ENCODE measurements at regions not wholly inside any gene's neighbourhood (a gene's known extent, or its start where the extent isn't known, plus 50 kb on each side); places are given as distances from the start of the nearest gene placed in this dataset.

GRCh38 chr1:79877086-79877485 lies 870.6 kb upstream of the ADGRL4 start:
- Histone ChIP-seq H3K27me3 (ENCODE audit: control insufficient read depth, insufficient read depth, low read length, poor library complexity, severe bottlenecking) (no peaks in the 10 kb centered on the region), H3K36me3 (ENCODE audit: control insufficient read depth, insufficient read depth, low read length) (no peaks in the 10 kb centered on the region), H3K9me3 (ENCODE audit: control insufficient read depth, low read length) (no peaks in the 10 kb centered on the region), H3K27ac (ENCODE audit: insufficient read depth, low read depth, low read length, poor library complexity, severe bottlenecking) (no peak overlapping the region), H3K4me3 (ENCODE audit: insufficient read depth, low read depth, low read length) (no peak overlapping the region), H3K4me1 (ENCODE audit: control insufficient read depth, insufficient read depth, low read length) (no peaks in the 10 kb centered on the region)
- 100% methylated on average over 2 of the region's 2 CpGs; no CpG with 5 or more reads in 1 of the 2 experiments for WGBS, 2 experiments

DNA sequence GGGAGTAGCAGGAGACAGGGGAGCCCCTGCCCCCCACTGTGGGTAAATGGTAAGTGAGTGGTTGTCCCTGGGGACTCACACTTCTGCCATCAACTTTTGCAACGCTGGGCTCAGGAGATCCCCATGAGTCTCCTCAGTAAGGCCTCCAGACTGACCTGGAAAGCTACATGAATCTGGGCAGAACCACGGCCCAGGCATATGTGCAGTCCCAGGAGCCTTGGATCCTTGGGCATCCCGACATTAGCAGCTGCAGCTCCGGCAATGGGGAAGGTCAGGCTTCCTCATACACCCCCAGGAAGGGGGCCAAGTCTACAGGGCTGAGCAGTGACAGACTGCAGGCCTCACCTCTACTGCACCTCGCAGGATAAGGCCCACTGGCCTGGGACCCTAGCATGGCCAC lies 868.7 kb upstream of the ADGRL4 start:
- no peaks in the 10 kb centered on the region for H3K4me1 ChIP-seq (ENCODE audit: control insufficient read depth, insufficient read depth, low read length)
- no peak overlapping the region for H3K27ac ChIP-seq (ENCODE audit: insufficient read depth, low read depth, low read length, poor library complexity, severe bottlenecking)
- WGBS, 2 experiments, result 95% methylated on average over 5 of the region's 5 CpGs
- no peaks in the 10 kb centered on the region for H3K27me3 ChIP-seq (ENCODE audit: control insufficient read depth, insufficient read depth, low read length, poor library complexity, severe bottlenecking)
- no peaks in the 10 kb centered on the region for H3K9me3 ChIP-seq (ENCODE audit: control insufficient read depth, low read length)
- no peaks in the 10 kb centered on the region for H3K36me3 ChIP-seq (ENCODE audit: control insufficient read depth, insufficient read depth, low read length)
- H3K4me3 ChIP-seq (ENCODE audit: insufficient read depth, low read depth, low read length), result no peak overlapping the region

DNA sequence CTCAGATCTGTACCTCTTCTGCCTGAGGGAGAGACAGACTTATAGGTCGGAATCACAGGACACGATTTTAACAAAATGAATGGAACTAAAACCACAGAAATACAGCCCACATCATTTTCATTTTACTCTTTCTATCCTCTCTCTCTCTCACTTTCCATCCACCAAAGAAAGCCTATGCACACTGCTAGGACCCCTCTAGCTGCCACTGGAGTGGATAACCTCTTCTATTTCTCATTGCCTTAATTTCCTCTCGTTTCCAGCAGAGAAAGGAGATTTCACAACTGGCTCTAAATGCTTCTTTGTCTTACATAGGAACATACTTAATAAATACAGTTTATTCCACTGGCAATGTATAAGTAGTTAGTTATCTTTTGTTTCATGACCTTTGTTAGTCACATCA lies 867.8 kb upstream of the ADGRL4 start:
- no peaks in the 10 kb centered on the region for H3K4me1 ChIP-seq (ENCODE audit: control insufficient read depth, insufficient read depth, low read length)
- WGBS, 2 experiments, result 85 to 90% methylated on average over 3 of the region's 3 CpGs
- H3K36me3 ChIP-seq (ENCODE audit: control insufficient read depth, insufficient read depth, low read length), result no peaks in the 10 kb centered on the region
- H3K27ac ChIP-seq (ENCODE audit: insufficient read depth, low read depth, low read length, poor library complexity, severe bottlenecking), result no peak overlapping the region
- no peaks in the 10 kb centered on the region for H3K9me3 ChIP-seq (ENCODE audit: control insufficient read depth, low read length)
- H3K27me3 ChIP-seq (ENCODE audit: control insufficient read depth, insufficient read depth, low read length, poor library complexity, severe bottlenecking), result no peaks in the 10 kb centered on the region
- H3K4me3 ChIP-seq (ENCODE audit: insufficient read depth, low read depth, low read length), result no peak overlapping the region

DNA sequence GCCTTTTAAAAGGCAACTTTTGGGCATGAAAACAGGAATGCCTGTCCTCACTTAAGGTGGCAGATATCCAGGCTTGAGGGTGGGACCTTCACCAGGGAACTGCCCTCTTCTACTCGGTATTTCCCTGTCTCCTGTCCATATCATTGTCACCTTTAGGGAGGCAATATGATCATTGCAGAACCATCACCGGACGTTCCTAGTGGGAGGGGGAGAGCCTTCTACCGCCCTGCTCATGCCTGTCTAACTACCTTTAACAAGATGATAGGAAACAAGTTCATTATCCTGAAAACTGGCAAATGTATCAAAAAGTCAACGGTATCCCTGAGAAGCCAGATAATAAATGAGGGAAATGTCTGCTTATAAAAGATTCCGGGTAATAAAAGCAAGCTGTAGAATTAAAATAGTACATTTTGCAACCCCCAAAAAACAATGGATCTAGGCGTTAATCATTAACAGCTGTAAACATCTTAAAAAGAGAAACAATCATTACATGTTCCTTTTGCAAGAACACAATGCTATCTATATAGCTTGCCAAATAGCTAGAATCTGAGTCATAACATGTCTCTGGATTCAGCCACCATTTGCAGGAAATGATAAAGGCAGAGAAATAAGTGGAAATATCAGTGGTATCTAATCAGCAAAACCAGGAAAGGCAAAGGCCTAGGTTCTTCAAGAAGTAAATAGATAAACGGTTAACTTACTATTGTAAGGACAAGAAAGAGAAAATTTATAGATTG lies 852.9 kb upstream of the ADGRL4 start:
- Histone ChIP-seq H3K27me3 (ENCODE audit: control insufficient read depth, insufficient read depth, low read length, poor library complexity, severe bottlenecking) (no peaks in the 10 kb centered on the region), H3K4me1 (ENCODE audit: control insufficient read depth, insufficient read depth, low read length) (no peaks in the 10 kb centered on the region), H3K9me3 (ENCODE audit: control insufficient read depth, low read length) (no peaks in the 10 kb centered on the region), H3K27ac (ENCODE audit: insufficient read depth, low read depth, low read length, poor library complexity, severe bottlenecking) (no peak overlapping the region), H3K36me3 (ENCODE audit: control insufficient read depth, insufficient read depth, low read length) (no peaks in the 10 kb centered on the region), H3K4me3 (ENCODE audit: insufficient read depth, low read depth, low read length) (no peak overlapping the region)
- WGBS, 2 experiments, result 93 to 95% methylated on average over 7 to 8 of the region's 8 CpGs

DNA sequence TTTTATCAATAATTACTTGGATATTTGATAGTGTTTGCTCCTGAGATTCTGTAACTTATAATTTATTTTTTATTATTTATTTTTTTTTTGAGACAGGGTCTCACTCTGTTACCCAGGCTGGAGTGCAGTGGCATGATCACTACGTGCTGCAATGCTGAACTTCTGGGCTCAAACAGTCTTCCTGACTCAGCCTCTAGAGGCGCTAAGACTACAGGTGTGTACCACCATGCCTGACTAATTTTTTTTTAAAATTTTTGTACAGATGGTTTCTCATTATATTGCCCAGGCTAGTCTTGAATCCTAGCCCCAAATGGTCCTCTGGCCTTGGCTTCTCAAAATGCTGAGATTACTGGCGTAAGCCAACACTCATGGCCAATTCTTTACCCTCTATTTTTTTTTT lies 845.5 kb upstream of the ADGRL4 start:
- Histone ChIP-seq H3K27me3 (ENCODE audit: control insufficient read depth, insufficient read depth, low read length, poor library complexity, severe bottlenecking) (no peaks in the 10 kb centered on the region), H3K4me3 (ENCODE audit: insufficient read depth, low read depth, low read length) (no peak overlapping the region), H3K4me1 (ENCODE audit: control insufficient read depth, insufficient read depth, low read length) (peaks cover 14% of the 10 kb centered on the region), H3K36me3 (ENCODE audit: control insufficient read depth, insufficient read depth, low read length) (no peaks in the 10 kb centered on the region), H3K9me3 (ENCODE audit: control insufficient read depth, low read length) (no peaks in the 10 kb centered on the region), H3K27ac (ENCODE audit: insufficient read depth, low read depth, low read length, poor library complexity, severe bottlenecking) (no peak overlapping the region)
- WGBS, 2 experiments, result 69 to 80% methylated on average over 3 of the region's 3 CpGs

DNA sequence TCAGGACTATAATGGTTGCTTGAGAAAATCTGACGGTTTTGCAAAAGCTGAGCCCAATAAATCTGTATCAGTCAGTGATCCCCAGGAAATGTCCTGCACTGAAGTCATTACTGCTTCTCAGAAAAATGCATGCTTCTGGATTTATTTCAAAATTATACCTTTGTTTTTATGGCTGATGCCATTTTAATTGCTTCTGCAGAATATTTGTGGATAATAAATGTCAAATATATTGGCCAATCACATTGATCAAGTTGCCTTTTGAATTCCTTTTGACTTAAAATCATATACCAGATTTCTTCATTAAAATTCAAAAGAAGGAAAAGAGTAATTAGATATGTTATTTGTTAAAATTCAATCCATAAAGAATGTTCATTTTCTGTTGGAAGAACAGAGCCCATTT lies 842.9 kb upstream of the ADGRL4 start:
- Histone ChIP-seq H3K27me3 (ENCODE audit: control insufficient read depth, insufficient read depth, low read length, poor library complexity, severe bottlenecking) (no peaks in the 10 kb centered on the region), H3K4me1 (ENCODE audit: control insufficient read depth, insufficient read depth, low read length) (peaks cover 16% of the 10 kb centered on the region), H3K36me3 (ENCODE audit: control insufficient read depth, insufficient read depth, low read length) (no peaks in the 10 kb centered on the region), H3K9me3 (ENCODE audit: control insufficient read depth, low read length) (no peaks in the 10 kb centered on the region), H3K27ac (ENCODE audit: insufficient read depth, low read depth, low read length, poor library complexity, severe bottlenecking) (no peak overlapping the region), H3K4me3 (ENCODE audit: insufficient read depth, low read depth, low read length) (no peak overlapping the region)
- WGBS, 2 experiments, result 90 to 96% methylated on average over 1 of the region's 1 CpG

- Histone ChIP-seq H3K9me3 (ENCODE audit: control insufficient read depth, low read length) (no peaks in the 10 kb centered on the region), H3K27ac (ENCODE audit: insufficient read depth, low read depth, low read length, poor library complexity, severe bottlenecking) (peak overlapping the region; percentile 42), H3K4me1 (ENCODE audit: control insufficient read depth, insufficient read depth, low read length) (peaks cover 16% of the 10 kb centered on the region), H3K27me3 (ENCODE audit: control insufficient read depth, insufficient read depth, low read length, poor library complexity, severe bottlenecking) (no peaks in the 10 kb centered on the region), H3K36me3 (ENCODE audit: control insufficient read depth, insufficient read depth, low read length) (no peaks in the 10 kb centered on the region), H3K4me3 (ENCODE audit: insufficient read depth, low read depth, low read length) (no peak overlapping the region)
These were observed 841.8 kb upstream of the ADGRL4 start for GRCh38 chr1:79848316-79848715.

DNA sequence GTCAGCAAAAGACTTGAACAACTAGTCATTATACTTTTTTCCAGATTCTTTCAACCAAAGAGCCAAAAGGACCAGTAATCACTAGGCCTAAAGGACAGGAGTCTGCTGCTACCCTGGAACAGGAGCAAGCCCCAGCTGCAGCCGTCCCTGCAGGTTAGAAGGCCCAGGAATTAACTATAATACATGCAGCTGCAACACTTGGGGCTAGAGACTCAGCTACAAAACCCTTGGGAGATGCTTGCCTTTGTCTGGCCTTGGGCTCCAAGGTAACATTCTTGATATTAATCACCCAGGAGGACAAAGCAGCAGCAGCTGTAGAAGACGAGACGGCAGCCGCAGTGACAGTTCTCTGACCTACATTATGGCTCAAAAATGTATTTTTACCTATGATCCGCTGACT lies 841.2 kb upstream of the ADGRL4 start:
- Histone ChIP-seq H3K4me1 (ENCODE audit: control insufficient read depth, insufficient read depth, low read length) (peaks cover 16% of the 10 kb centered on the region), H3K36me3 (ENCODE audit: control insufficient read depth, insufficient read depth, low read length) (no peaks in the 10 kb centered on the region), H3K9me3 (ENCODE audit: control insufficient read depth, low read length) (no peaks in the 10 kb centered on the region), H3K4me3 (ENCODE audit: insufficient read depth, low read depth, low read length) (no peak overlapping the region), H3K27me3 (ENCODE audit: control insufficient read depth, insufficient read depth, low read length, poor library complexity, severe bottlenecking) (no peaks in the 10 kb centered on the region), H3K27ac (ENCODE audit: insufficient read depth, low read depth, low read length, poor library complexity, severe bottlenecking) (peak overlapping the region; percentile 44)
- 66 to 72% methylated on average over 5 of the region's 5 CpGs for WGBS, 2 experiments

GRCh38 chr1:79845936-79846335 lies 839.4 kb upstream of the ADGRL4 start:
- Histone ChIP-seq H3K4me3 (ENCODE audit: insufficient read depth, low read depth, low read length) (no peak overlapping the region), H3K27me3 (ENCODE audit: control insufficient read depth, insufficient read depth, low read length, poor library complexity, severe bottlenecking) (no peaks in the 10 kb centered on the region), H3K9me3 (ENCODE audit: control insufficient read depth, low read length) (no peaks in the 10 kb centered on the region), H3K36me3 (ENCODE audit: control insufficient read depth, insufficient read depth, low read length) (no peaks in the 10 kb centered on the region), H3K4me1 (ENCODE audit: control insufficient read depth, insufficient read depth, low read length) (peaks cover 16% of the 10 kb centered on the region), H3K27ac (ENCODE audit: insufficient read depth, low read depth, low read length, poor library complexity, severe bottlenecking) (no peak overlapping the region)
- no CpG with 5 or more reads among the region's 1 CpG for WGBS, 2 experiments

- H3K27me3 ChIP-seq (ENCODE audit: control insufficient read depth, insufficient read depth, low read length, poor library complexity, severe bottlenecking), result no peaks in the 10 kb centered on the region
- H3K36me3 ChIP-seq (ENCODE audit: control insufficient read depth, insufficient read depth, low read length), result no peaks in the 10 kb centered on the region
- H3K9me3 ChIP-seq (ENCODE audit: control insufficient read depth, low read length), result no peaks in the 10 kb centered on the region
- peaks cover 10% of the 10 kb centered on the region for H3K4me1 ChIP-seq (ENCODE audit: control insufficient read depth, insufficient read depth, low read length)
- WGBS, 2 experiments, result 91 to 92% methylated on average over 4 of the region's 4 CpGs
- no peak overlapping the region for H3K27ac ChIP-seq (ENCODE audit: insufficient read depth, low read depth, low read length, poor library complexity, severe bottlenecking)
- no peak overlapping the region for H3K4me3 ChIP-seq (ENCODE audit: insufficient read depth, low read depth, low read length)
These were observed 836.3 kb upstream of the ADGRL4 start for GRCh38 chr1:79842811-79843210.

GRCh38 chr1:79839882-79840281 lies 833.4 kb upstream of the ADGRL4 start:
- Histone ChIP-seq H3K4me3 (ENCODE audit: insufficient read depth, low read depth, low read length) (no peak overlapping the region), H3K27me3 (ENCODE audit: control insufficient read depth, insufficient read depth, low read length, poor library complexity, severe bottlenecking) (no peaks in the 10 kb centered on the region), H3K27ac (ENCODE audit: insufficient read depth, low read depth, low read length, poor library complexity, severe bottlenecking) (no peak overlapping the region), H3K9me3 (ENCODE audit: control insufficient read depth, low read length) (no peaks in the 10 kb centered on the region), H3K4me1 (ENCODE audit: control insufficient read depth, insufficient read depth, low read length) (no peaks in the 10 kb centered on the region), H3K36me3 (ENCODE audit: control insufficient read depth, insufficient read depth, low read length) (no peaks in the 10 kb centered on the region)
- WGBS, 2 experiments, result 88% methylated on average over 1 of the region's 1 CpG; no CpG with 5 or more reads in 1 of the 2 experiments
